B cell (primary cell): ENCODE measurements at regions not wholly inside any gene's neighbourhood (a gene's known extent, or its start where the extent isn't known, plus 50 kb on each side); places are given as distances from the start of the nearest gene placed in this dataset.

ENCODE experiments used
- ATAC-seq: fragments of 200-7000 bp; cut with Tn5 transposase; one replicate; pipeline ENCODE4 v1.10.0; 2021; ENCODE audit warnings: low read depth, mild to moderate bottlenecking, moderate number of reproducible peaks, moderate library complexity
- CTCF ChIA-PET: fragments of 350-600 bp; sonication (Branson Sonifier 250); formaldehyde crosslinking; loops from one replicate; lab custom pipeline; 2021; ENCODE audit warnings: antibody characterized with exemption, inconsistent platforms; lab: Charles Lee
- POLR2A ChIA-PET: fragments of 350-600 bp; sonication (Branson Sonifier 250); formaldehyde crosslinking; loops from one replicate; lab custom pipeline; 2021; ENCODE audit warnings: antibody characterized with exemption; lab: Charles Lee
- DNase-seq: peaks from one replicate; pipeline ENCODE4 v3.0.0; 2013
- H2AFZ ChIP-seq: 2 replicates; pipeline ENCODE4 v1.6.1; 2012; ENCODE audit warnings: mild to moderate bottlenecking, low read depth, low read length; ENCODE audit not compliant: insufficient read depth, poor library complexity, severe bottlenecking
- H3K27ac ChIP-seq, 2 donors: 1 replicate in 1 of 2; 2 replicates in 1 of 2; pipeline ENCODE4 v1.5.1; 2012 to 2013; ENCODE audit warnings: low read length in 2 of 2, mild to moderate bottlenecking in 2 of 2, moderate library complexity in 1 of 2
- H3K27me3 ChIP-seq, 4 experiments: fragments of 200-600 bp in 1 of 4; sonication (generic) in 1 of 4; replicated peaks in 1 of 4; 1 replicate in 2 of 4; 2 replicates in 2 of 4; pipeline versions ENCODE4 v1.6.1 to v1.7.0; 2013 to 2016; ENCODE audit warnings: low read length in 3 of 4, mild to moderate bottlenecking in 2 of 4, mixed read lengths in 1 of 4, moderate library complexity in 1 of 4; ENCODE audit not compliant: insufficient read depth in 4 of 4, control insufficient read depth in 3 of 4; ENCODE audit errors: control extremely low read depth in 1 of 4
- H3K36me3 ChIP-seq, 2 experiments: replicated peaks in 1 of 2; 1 replicate in 1 of 2; 2 replicates in 1 of 2; pipeline versions ENCODE4 v1.6.1 to v1.7.1; 2013; ENCODE audit warnings: low read length in 1 of 2; ENCODE audit not compliant: insufficient read depth in 2 of 2, control insufficient read depth in 1 of 2; ENCODE audit errors: control extremely low read depth in 1 of 2, extremely low read depth in 1 of 2
- H3K4me1 ChIP-seq, 2 donors: fragments of 200-600 bp in 1 of 2; sonication (generic) in 1 of 2; 1 replicate in 1 of 2; 2 replicates in 1 of 2; pipeline versions ENCODE4 v1.5.1 to v1.6.1; 2013 to 2017; ENCODE audit warnings: low read length in 2 of 2; ENCODE audit not compliant: control insufficient read depth in 2 of 2, insufficient read depth in 2 of 2
- H3K4me2 ChIP-seq: replicated peaks from 2 replicates; pipeline ENCODE3; 2012; ENCODE audit warnings: mild to moderate bottlenecking, low read depth, low read length; ENCODE audit not compliant: poor library complexity, severe bottlenecking
- H3K4me3 ChIP-seq, 5 experiments: fragments of 200-600 bp in 1 of 5; sonication (generic) in 1 of 5; 1 replicate in 3 of 5; 2 replicates in 2 of 5; pipeline versions ENCODE4 v1.5.1 to v1.7.0; 2011 to 2016; ENCODE audit warnings: low read length in 4 of 5, mild to moderate bottlenecking in 4 of 5, low read depth in 2 of 5, control low read depth in 1 of 5, moderate library complexity in 1 of 5; ENCODE audit not compliant: insufficient read depth in 1 of 5; ENCODE audit errors: control extremely low read depth in 1 of 5, extremely low read depth in 1 of 5
- H3K79me2 ChIP-seq: fragments of 200-600 bp; sonication (generic); one replicate; pipeline ENCODE4 v1.6.0; 2016; ENCODE audit warnings: low read length; ENCODE audit not compliant: control insufficient read depth, insufficient read depth
- H3K9ac ChIP-seq: fragments of 200-600 bp; sonication (generic); 2 replicates; pipeline ENCODE4 v1.6.1; 2017; ENCODE audit warnings: mild to moderate bottlenecking, low read length, moderate library complexity
- H3K9me3 ChIP-seq, 3 donors: one replicate each; pipeline versions ENCODE4 v1.6.1 to v1.7.1; 2013; ENCODE audit warnings: low read length in 2 of 3; ENCODE audit not compliant: control insufficient read depth in 2 of 3, insufficient read depth in 1 of 3; ENCODE audit errors: control extremely low read depth in 1 of 3
- H4K20me1 ChIP-seq: 2 replicates; pipeline ENCODE4 v1.6.0; 2012; ENCODE audit warnings: mild to moderate bottlenecking, low read length; ENCODE audit not compliant: insufficient read depth, control insufficient read depth, poor library complexity, severe bottlenecking
- H3K27ac Mint-ChIP-seq: one replicate; pipeline ENCODE4 v1.8.0; 2021; ENCODE audit warnings: mixed read lengths
- H3K27me3 Mint-ChIP-seq: one replicate; pipeline ENCODE4 v1.8.0; 2021; ENCODE audit warnings: mixed read lengths
- H3K4me1 Mint-ChIP-seq: one replicate; pipeline ENCODE4 v1.8.0; 2021; ENCODE audit warnings: mixed read lengths
- H3K4me3 Mint-ChIP-seq: one replicate; pipeline ENCODE4 v1.8.0; 2021; ENCODE audit warnings: mixed read lengths
- H3K9me3 Mint-ChIP-seq: one replicate; pipeline ENCODE4 v1.8.0; 2022; ENCODE audit warnings: mixed read lengths; ENCODE audit not compliant: insufficient read depth
- CTCF ChIP-seq: fragments of 200-600 bp; IDR thresholded peaks from one replicate; pipeline ENCODE4 v1.8.0; 2022; ENCODE audit warnings: antibody characterized with exemption, mild to moderate bottlenecking
- EZH2 ChIP-seq: IDR thresholded peaks from 2 replicates; pipeline ENCODE4 v1.6.1; 2012; ENCODE audit warnings: borderline replicate concordance, low read depth, mild to moderate bottlenecking, moderate library complexity, low read length; ENCODE audit not compliant: insufficient read depth, poor library complexity, severe bottlenecking
- WGBS: methylation state at CpG from one replicate; pipeline ENCODE4 v1.1.5; 2013; ENCODE audit warnings: missing lambda C conversion rate; ENCODE audit not compliant: insufficient coverage; 5-methylcytosine and 5-hydroxymethylcytosine counted together
- intact Hi-C: fragments of 100-400 bp; cut with micrococcal nuclease; formaldehyde crosslinking; loops from one replicate; pipeline ENCODE4 v1.10.0; 2022

GRCh38 chr11:106395716-106396349 is 318.4 kb downstream of the AASDHPPT start:
- WGBS, result 87% methylated on average over 3 of the region's 10 CpGs
- no peaks in the 10 kb centered on the region for H3K27me3 ChIP-seq
- Mint-ChIP-seq H3K4me1 (no peaks in the 10 kb centered on the region), H3K27me3 (no peaks in the 10 kb centered on the region), H3K9me3 (no peaks in the 10 kb centered on the region), H3K27ac (no peak overlapping the region), H3K4me3 (no peak overlapping the region)
- H4K20me1 ChIP-seq, result no peaks in the 10 kb centered on the region
- H3K9ac ChIP-seq, result no peak overlapping the region
- no peak overlapping the region for H3K4me3 ChIP-seq
- no peaks in the 10 kb centered on the region for H3K36me3 ChIP-seq
- intact Hi-C loops, result no loop called here
- DNase-seq (no peak), ATAC-seq (no peak)
- POLR2A ChIA-PET, result no interaction called here
- H3K9me3 ChIP-seq, result peaks cover 0 to 6% (median 0%) of the 10 kb centered on the region in 3 donors
- no peaks in the 10 kb centered on the region for H3K79me2 ChIP-seq
- no peak overlapping the region for H3K4me2 ChIP-seq
- H3K4me1 ChIP-seq, result no peaks in the 10 kb centered on the region
- TF ChIP-seq EZH2, result no peak
- no peak for TF ChIP-seq CTCF
- H3K27ac ChIP-seq, result no peak overlapping the region
- CTCF ChIA-PET, result no interaction called here
- no peak overlapping the region for H2AFZ ChIP-seq

- no peak overlapping the region for H3K9ac ChIP-seq
- ChIA-PET CTCF (no interaction called here), POLR2A (no interaction called here)
- 73% methylated on average over 7 of the region's 9 CpGs for WGBS
- Mint-ChIP-seq H3K27ac (no peak overlapping the region), H3K4me3 (no peak overlapping the region), H3K27me3 (no peaks in the 10 kb centered on the region), H3K4me1 (no peaks in the 10 kb centered on the region), H3K9me3 (no peaks in the 10 kb centered on the region)
- no peak for DNase-seq
- intact Hi-C loops, result no loop called here
- H3K36me3 ChIP-seq, result no peaks in the 10 kb centered on the region
- H3K27me3 ChIP-seq, result no peaks in the 10 kb centered on the region
- no peak for TF ChIP-seq CTCF
- no peak for TF ChIP-seq EZH2
- no peak overlapping the region for H2AFZ ChIP-seq
- no peaks in the 10 kb centered on the region for H3K79me2 ChIP-seq
- no peak overlapping the region for H3K27ac ChIP-seq
- H3K9me3 ChIP-seq, result peaks cover 0 to 6% (median 0%) of the 10 kb centered on the region in 3 donors
- H3K4me3 ChIP-seq, result no peak overlapping the region
- H4K20me1 ChIP-seq, result no peaks in the 10 kb centered on the region
- no peaks in the 10 kb centered on the region for H3K4me1 ChIP-seq
- ATAC-seq, result no peak
- no peak overlapping the region for H3K4me2 ChIP-seq
These were observed 320.5 kb downstream of the AASDHPPT start for GRCh38 chr11:106397787-106398501.
